ENCODE measurements at regions not wholly inside any gene's neighbourhood (a gene's known extent, or its start where the extent isn't known, plus 50 kb on each side); places are given as distances from the start of the nearest gene placed in this dataset.

- H3K36me3 ChIP-seq = no peaks in the 10 kb centered on the region
- TF ChIP-seq POLR2A (IDR thresholded peaks at IDR 0.05) (no peak), EP300 (IDR thresholded peaks at IDR 0.05) (no peak), CTCF (IDR thresholded peaks at IDR 0.05) (no peak)
- DNase-seq = no peak
- intact Hi-C loops (cut with DNase I) = no loop called here
- no peaks in the 10 kb centered on the region for H3K9me3 ChIP-seq
- 71 to 75% (median 72%) methylated on average over 16 of the region's 16 CpGs for WGBS, 3 donors
- no peak overlapping the region for H3K4me3 ChIP-seq
- no peak overlapping the region for H3K27ac ChIP-seq
- no peaks in the 10 kb centered on the region for H3K27me3 ChIP-seq
- no peaks in the 10 kb centered on the region for H3K4me1 ChIP-seq (ENCODE audit: insufficient read depth)
These were observed 174.0 kb upstream of the MYL2 start for GRCh38 chr12:111094157-111095010.

GRCh38 chr12:111093428-111094142 lies 173.2 kb upstream of the MYL2 start:
- no peak for DNase-seq
- no peaks in the 10 kb centered on the region for H3K36me3 ChIP-seq
- intact Hi-C loops (cut with DNase I) = no loop called here
- H3K9me3 ChIP-seq = no peaks in the 10 kb centered on the region
- 49 to 62% (median 54%) methylated on average over 17 of the region's 17 CpGs for WGBS, 3 donors
- no peak for TF ChIP-seq CTCF (IDR thresholded peaks at IDR 0.05)
- no peak for TF ChIP-seq POLR2A (IDR thresholded peaks at IDR 0.05)
- TF ChIP-seq EP300 (IDR thresholded peaks at IDR 0.05) = no peak
- H3K27me3 ChIP-seq = no peaks in the 10 kb centered on the region
- H3K4me3 ChIP-seq = no peak overlapping the region
- no peaks in the 10 kb centered on the region for H3K4me1 ChIP-seq (ENCODE audit: insufficient read depth)
- no peak overlapping the region for H3K27ac ChIP-seq

DNA sequence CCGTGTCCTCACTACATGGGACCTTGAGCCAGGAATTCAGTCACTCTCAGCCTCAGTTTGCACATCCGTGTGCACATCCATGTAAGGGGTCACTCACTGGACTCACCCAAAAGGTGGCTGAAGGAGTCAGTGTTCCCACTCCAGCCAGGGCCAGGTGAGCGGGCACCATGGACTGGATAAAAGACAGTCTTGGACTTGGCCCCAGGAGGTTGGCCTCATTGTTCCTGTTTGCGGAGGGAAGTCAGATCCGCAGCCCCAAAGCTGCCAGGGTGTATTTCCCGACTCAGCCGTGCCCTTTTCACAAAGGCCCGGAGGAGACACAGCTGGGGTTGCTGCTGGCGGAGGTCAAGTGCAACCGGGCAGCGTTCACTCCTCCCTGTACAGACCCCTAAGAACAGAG lies 170.7 kb upstream of the MYL2 start:
- H3K27ac ChIP-seq = no peak overlapping the region
- TF ChIP-seq POLR2A (IDR thresholded peaks at IDR 0.05) (no peak), CTCF (IDR thresholded peaks at IDR 0.05) (no peak), EP300 (IDR thresholded peaks at IDR 0.05) (no peak)
- H3K4me1 ChIP-seq (ENCODE audit: insufficient read depth) = no peaks in the 10 kb centered on the region
- DNase-seq = no peak
- no peak overlapping the region for H3K4me3 ChIP-seq
- H3K36me3 ChIP-seq = no peaks in the 10 kb centered on the region
- intact Hi-C loops (cut with DNase I) = no loop called here
- H3K27me3 ChIP-seq = no peaks in the 10 kb centered on the region
- WGBS, 3 donors = 80 to 83% (median 82%) methylated on average over 11 of the region's 11 CpGs
- H3K9me3 ChIP-seq = no peaks in the 10 kb centered on the region

GRCh38 chr12:111089616-111090015 lies 169.2 kb upstream of the MYL2 start:
- WGBS, 3 donors = 61 to 95% (median 62%) methylated on average over 1 of the region's 1 CpG
- Histone ChIP-seq H3K27ac (no peak overlapping the region), H3K9me3 (no peaks in the 10 kb centered on the region), H3K4me1 (ENCODE audit: insufficient read depth) (no peaks in the 10 kb centered on the region), H3K27me3 (no peaks in the 10 kb centered on the region), H3K4me3 (no peak overlapping the region), H3K36me3 (no peaks in the 10 kb centered on the region)
- no peak for DNase-seq
- TF ChIP-seq EP300 (IDR thresholded peaks at IDR 0.05) = no peak
- TF ChIP-seq CTCF (IDR thresholded peaks at IDR 0.05) = no peak
- TF ChIP-seq POLR2A (IDR thresholded peaks at IDR 0.05) = no peak
- intact Hi-C loops (cut with DNase I) = no loop called here

Data from ovary (tissue), 7 donors.